ENCODE measurements at regions not wholly inside any gene's neighbourhood (a gene's known extent, or its start where the extent isn't known, plus 50 kb on each side); places are given as distances from the start of the nearest gene placed in this dataset.

- TF ChIP-seq KLF16 (tag by site-specific recombination; IDR thresholded peaks at IDR 0.05), result no peak
- TF ChIP-seq ELK4 (IDR thresholded peaks at IDR 0.05; ENCODE audit: borderline replicate concordance, low read depth, low read length), result no peak
Measured at GRCh38 chr3:170730071-170730812, 139.8 kb downstream of the RPL22L1 start.

Measured in HEK293 (cell line).